Stomach (tissue), 8 donors: ENCODE measurements at regions not wholly inside any gene's neighbourhood (a gene's known extent, or its start where the extent isn't known, plus 50 kb on each side); places are given as distances from the start of the nearest gene placed in this dataset.
A peak's percentile ranks its signal among the peaks of the same experiment; 100 is the strongest.

Experiments used
- DNase-seq, 2 donors: peaks; one replicate each; pipeline versions ENCODE4 v3.0.0 to v3.0.0-alpha.2; 2013 to 2019
- H3K27ac ChIP-seq, 5 donors: fragments of 200-600 bp in 4 of 5; sonication (generic) in 4 of 5; one replicate each; pipeline ENCODE4 v1.5.1; 2013 to 2019; ENCODE audit warnings: mild to moderate bottlenecking in 1 of 5, moderate library complexity in 1 of 5
- H3K27me3 ChIP-seq, 3 donors: fragments of 200-600 bp; sonication (generic); one replicate each; pipeline ENCODE4 v1.5.1; 2017 to 2019; ENCODE audit warnings: mixed run types in 1 of 3
- H3K36me3 ChIP-seq, 4 donors: fragments of 200-600 bp; sonication (generic); 1 replicate in 3 of 4; 2 replicates in 1 of 4; pipeline ENCODE4 v1.5.1; 2016 to 2019
- H3K4me1 ChIP-seq, 4 donors: fragments of 200-600 bp; sonication (generic); one replicate each; pipeline ENCODE4 v1.5.1; 2016 to 2019
- H3K4me3 ChIP-seq, 4 donors: fragments of 200-600 bp; sonication (generic) in 3 of 4; one replicate each; pipeline ENCODE4 v1.5.1; 2016 to 2019; ENCODE audit warnings: mild to moderate bottlenecking in 1 of 4
- H3K9me3 ChIP-seq, 4 donors: fragments of 200-600 bp; sonication (generic); one replicate each; pipeline ENCODE4 v1.5.1; 2016 to 2019
- CTCF ChIP-seq, 7 experiments: fragments of 450-650 bp in 4 of 7; fragments of 200-600 bp in 3 of 7; sonication (generic) in 3 of 7; IDR thresholded peaks; one replicate each; pipeline ENCODE4 v1.5.1; 2016 to 2019; ENCODE audit warnings: antibody characterized with exemption in 7 of 7, control low read depth in 2 of 7, mild to moderate bottlenecking in 1 of 7
- EP300 ChIP-seq: sonication (generic); formaldehyde crosslinking; IDR thresholded peaks from one replicate; pipeline ENCODE4 v1.6.1; 2017; ENCODE audit warnings: antibody characterized with exemption
- POLR2A ChIP-seq, 4 donors: fragments of 450-650 bp; IDR thresholded peaks; one replicate each; pipeline ENCODE4 v1.6.1; 2016; ENCODE audit warnings: antibody characterized with exemption in 4 of 4, control low read depth in 2 of 4, mild to moderate bottlenecking in 1 of 4, moderate library complexity in 1 of 4
- POLR2AphosphoS5 ChIP-seq, 3 donors: sonication (generic); formaldehyde crosslinking; IDR thresholded peaks; one replicate each; pipeline ENCODE4 v1.6.1; 2016; ENCODE audit warnings: antibody characterized with exemption in 3 of 3
- WGBS, 5 donors: extraction: QIAGEN DNeasy Blood & Tissue Kit in 3 of 5; methylation state at CpG; one replicate each; pipeline versions ENCODE4 v1.1.5 to v1.1.7; 2013 to 2018; 5-methylcytosine and 5-hydroxymethylcytosine counted together
- intact Hi-C: fragments of 100-400 bp; cut with DNase I; formaldehyde crosslinking; loops from one replicate; pipeline ENCODE4 v1.15.1; 2023; ENCODE audit warnings: low total_unique reads
- donor health status: healthy with polysubstance abuse.
- donor health status: Bipolar disorder and iron deficiency.
- donor health status: healthy.

- Histone ChIP-seq H3K36me3 (no peaks in the 10 kb centered on the region), H3K9me3 (no peaks in the 10 kb centered on the region), H3K27me3 (no peaks in the 10 kb centered on the region), H3K4me3 (no peak overlapping the region), H3K4me1 (peaks cover 19 to 26% (median 22%) of the 10 kb centered on the region in 4 donors), H3K27ac (no peak overlapping the region)
- DNase-seq = no peak
- WGBS, 5 donors = 86 to 89% (median 88%) methylated on average over 25 of the region's 25 CpGs
- intact Hi-C loops = no loop called here
- TF ChIP-seq POLR2A (IDR thresholded peaks at IDR 0.05) = no peak
- TF ChIP-seq EP300 = no peak
- TF ChIP-seq POLR2AphosphoS5 (IDR thresholded peaks at IDR 0.05) = no peak
- no peak for TF ChIP-seq CTCF (IDR thresholded peaks at IDR 0.05)
These were observed 117.2 kb downstream of the VAPA start for GRCh38 chr18:10030816-10031541.

GRCh38 chr18:10032331-10033015 lies 118.7 kb downstream of the VAPA start:
- Histone ChIP-seq H3K36me3 (no peaks in the 10 kb centered on the region), H3K9me3 (no peaks in the 10 kb centered on the region), H3K27ac (peak overlapping the region in 3 of 5 donors; percentile 49 to 75 (median 55)), H3K27me3 (no peaks in the 10 kb centered on the region), H3K4me3 (peak overlapping the region; percentile 1 to 31 (median 13)), H3K4me1 (peaks cover 19 to 32% (median 25%) of the 10 kb centered on the region in 4 donors)
- TF ChIP-seq POLR2AphosphoS5 (IDR thresholded peaks at IDR 0.05) = no peak
- TF ChIP-seq POLR2A (IDR thresholded peaks at IDR 0.05) = no peak
- no peak for TF ChIP-seq EP300
- no peak for TF ChIP-seq CTCF (IDR thresholded peaks at IDR 0.05)
- intact Hi-C loops = no loop called here
- peak; percentile 15 to 79 for DNase-seq
- WGBS, 5 donors = 26 to 35% (median 29%) methylated on average over 30 to 46 of the region's 46 CpGs

GRCh38 chr18:10033016-10033399 lies 119.2 kb downstream of the VAPA start:
- Histone ChIP-seq H3K36me3 (no peaks in the 10 kb centered on the region), H3K4me1 (peaks cover 19 to 32% (median 25%) of the 10 kb centered on the region in 4 donors), H3K27ac (peak overlapping the region in 3 of 5 donors; percentile 49 to 75 (median 55)), H3K27me3 (no peaks in the 10 kb centered on the region), H3K4me3 (peak overlapping the region in 3 of 4 donors; percentile 1 to 31 (median 21)), H3K9me3 (no peaks in the 10 kb centered on the region)
- TF ChIP-seq POLR2AphosphoS5 (IDR thresholded peaks at IDR 0.05) (no peak), POLR2A (IDR thresholded peaks at IDR 0.05) (no peak), EP300 (no peak), CTCF (IDR thresholded peaks at IDR 0.05) (no peak)
- intact Hi-C loops = no loop called here
- DNase-seq = peak; percentile 22 to 45
- 23 to 40% (median 32%) methylated on average over 9 of the region's 9 CpGs for WGBS, 5 donors

GRCh38 chr18:10035281-10035991 lies 121.6 kb downstream of the VAPA start:
- no peaks in the 10 kb centered on the region for H3K36me3 ChIP-seq
- H3K4me3 ChIP-seq = no peak overlapping the region
- peaks cover 19 to 47% (median 35%) of the 10 kb centered on the region in 4 donors for H3K4me1 ChIP-seq
- no peaks in the 10 kb centered on the region for H3K27me3 ChIP-seq
- TF ChIP-seq POLR2AphosphoS5 (IDR thresholded peaks at IDR 0.05) (peak in 1 of 3 donors; percentile 13), CTCF (IDR thresholded peaks at IDR 0.05) (no peak), POLR2A (IDR thresholded peaks at IDR 0.05) (no peak), EP300 (no peak)
- WGBS, 5 donors = 49 to 72% (median 55%) methylated on average over 13 of the region's 13 CpGs
- H3K9me3 ChIP-seq = no peaks in the 10 kb centered on the region
- DNase-seq = peak; percentile 37 to 62
- intact Hi-C loops = no loop called here
- H3K27ac ChIP-seq = peak overlapping the region in 4 of 5 donors; percentile 28 to 58 (median 42)
